ENCODE measurements at regions not wholly inside any gene's neighbourhood (a gene's known extent, or its start where the extent isn't known, plus 50 kb on each side); places are given as distances from the start of the nearest gene placed in this dataset.

DNA sequence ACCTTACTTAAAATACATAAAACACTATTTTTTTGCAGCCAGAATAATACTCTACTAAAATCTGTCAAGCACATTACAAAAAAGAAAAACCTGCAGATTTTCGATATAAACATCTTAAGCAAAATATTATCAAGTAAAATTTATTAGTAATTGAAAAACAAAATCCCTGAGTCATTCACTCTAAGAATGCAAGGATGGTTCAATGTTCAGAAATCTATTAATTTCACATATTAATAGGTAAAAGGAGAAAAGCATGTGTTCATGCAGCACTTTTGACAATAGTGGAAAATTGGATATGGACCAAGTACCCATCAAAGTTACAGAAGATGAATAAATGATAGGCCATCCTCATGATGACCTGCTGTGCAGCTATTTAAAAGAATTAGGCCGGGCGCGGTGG, 66.2 kb upstream of the OTOS start:
- 96% methylated on average over 4 of the region's 4 CpGs for WGBS (ENCODE audit: low lambda C conversion rate, missing lambda C conversion rate)
- no peak for TF ChIP-seq EZH2phosphoT487 (IDR thresholded peaks at IDR 0.05; ENCODE audit: low read depth, severe bottlenecking, unreplicated experiment)
- TF ChIP-seq EZH2 (IDR thresholded peaks at IDR 0.05; ENCODE audit: borderline replicate concordance): no peak
- no peak for TF ChIP-seq CTCF (IDR thresholded peaks at IDR 0.05; ENCODE audit: poor library complexity)
- Histone ChIP-seq H3K4me3 (no peak overlapping the region), H4K20me1 (ENCODE audit: insufficient read depth, poor library complexity, severe bottlenecking) (no peaks in the 10 kb centered on the region), H3K4me2 (no peak overlapping the region), H3K79me2 (no peaks in the 10 kb centered on the region), H2AFZ (no peak overlapping the region), H3K27me3 (no peaks in the 10 kb centered on the region), H3K27ac (no peak overlapping the region), H3K9me2 (replicated peaks; ENCODE audit: insufficient read depth) (no peaks in the 10 kb centered on the region), H3K36me3 (replicated peaks; ENCODE audit: insufficient read depth, low read depth) (no peaks in the 10 kb centered on the region), H3K4me1 (ENCODE audit: insufficient read depth) (no peaks in the 10 kb centered on the region), H3K9me3 (ENCODE audit: low read depth) (peaks cover 7% of the 10 kb centered on the region)
- no peak for DNase-seq (ENCODE audit: low spot score)

DNA sequence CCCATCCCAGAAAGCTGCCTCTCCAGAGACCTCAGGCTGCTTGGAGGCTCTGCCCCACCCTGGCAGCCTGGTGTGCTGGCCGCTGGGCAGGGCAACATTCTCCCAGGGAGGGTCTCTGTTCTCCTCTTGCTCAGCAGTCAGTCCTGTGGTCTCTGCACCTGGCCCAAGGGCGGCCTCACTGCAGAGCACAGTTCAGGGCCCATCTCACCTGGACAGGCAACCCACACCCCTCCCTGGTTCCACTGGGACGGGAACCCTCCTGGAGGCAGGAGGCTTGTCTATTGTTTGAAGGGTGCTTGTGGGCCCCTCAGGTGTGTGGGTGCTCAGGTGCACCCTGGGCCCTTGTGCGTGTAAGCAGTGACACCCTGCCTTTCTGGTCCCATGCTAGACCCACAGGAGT, 67.2 kb upstream of the OTOS start:
- Histone ChIP-seq H4K20me1 (ENCODE audit: insufficient read depth, poor library complexity, severe bottlenecking) (no peaks in the 10 kb centered on the region), H3K79me2 (no peaks in the 10 kb centered on the region), H3K9me2 (replicated peaks; ENCODE audit: insufficient read depth) (no peaks in the 10 kb centered on the region), H3K4me1 (ENCODE audit: insufficient read depth) (no peaks in the 10 kb centered on the region), H3K4me3 (no peak overlapping the region), H3K27ac (no peak overlapping the region), H2AFZ (no peak overlapping the region), H3K9me3 (ENCODE audit: low read depth) (peaks cover 7% of the 10 kb centered on the region), H3K4me2 (no peak overlapping the region), H3K27me3 (no peaks in the 10 kb centered on the region), H3K36me3 (replicated peaks; ENCODE audit: insufficient read depth, low read depth) (no peaks in the 10 kb centered on the region)
- no peak for DNase-seq (ENCODE audit: low spot score)
- WGBS (ENCODE audit: low lambda C conversion rate, missing lambda C conversion rate): 94% methylated on average over 4 of the region's 4 CpGs
- no peak for TF ChIP-seq CTCF (IDR thresholded peaks at IDR 0.05; ENCODE audit: poor library complexity)
- no peak for TF ChIP-seq EZH2phosphoT487 (IDR thresholded peaks at IDR 0.05; ENCODE audit: low read depth, severe bottlenecking, unreplicated experiment)
- TF ChIP-seq EZH2 (IDR thresholded peaks at IDR 0.05; ENCODE audit: borderline replicate concordance): no peak

DNA sequence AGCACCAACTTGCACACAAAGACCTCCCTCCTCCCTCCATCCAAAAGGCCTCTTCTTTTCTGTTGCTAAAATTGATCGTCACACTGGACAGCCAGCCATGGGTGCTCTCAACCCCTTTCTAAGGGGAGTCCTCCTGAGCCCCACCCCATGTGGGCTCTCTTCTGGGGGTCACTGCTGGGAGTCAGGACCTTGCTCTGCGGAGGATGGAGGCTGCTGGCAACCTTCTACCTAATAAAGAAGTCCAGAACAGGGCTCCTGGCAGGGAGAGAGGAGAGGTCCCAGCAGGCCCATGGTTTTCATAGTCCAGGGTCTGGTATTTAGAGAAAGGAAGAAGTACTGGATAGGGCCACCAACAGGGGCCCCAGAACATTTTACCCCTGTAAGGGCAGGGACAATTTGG, 67.6 kb upstream of the OTOS start:
- no peak for TF ChIP-seq CTCF (IDR thresholded peaks at IDR 0.05; ENCODE audit: poor library complexity)
- no peak for TF ChIP-seq EZH2 (IDR thresholded peaks at IDR 0.05; ENCODE audit: borderline replicate concordance)
- no peak for TF ChIP-seq EZH2phosphoT487 (IDR thresholded peaks at IDR 0.05; ENCODE audit: low read depth, severe bottlenecking, unreplicated experiment)
- Histone ChIP-seq H2AFZ (no peak overlapping the region), H3K27me3 (no peaks in the 10 kb centered on the region), H3K4me2 (no peak overlapping the region), H3K36me3 (replicated peaks; ENCODE audit: insufficient read depth, low read depth) (no peaks in the 10 kb centered on the region), H3K9me2 (replicated peaks; ENCODE audit: insufficient read depth) (no peaks in the 10 kb centered on the region), H3K4me3 (no peak overlapping the region), H3K79me2 (no peaks in the 10 kb centered on the region), H3K4me1 (ENCODE audit: insufficient read depth) (no peaks in the 10 kb centered on the region), H3K9me3 (ENCODE audit: low read depth) (peaks cover 7% of the 10 kb centered on the region), H4K20me1 (ENCODE audit: insufficient read depth, poor library complexity, severe bottlenecking) (no peaks in the 10 kb centered on the region), H3K27ac (no peak overlapping the region)
- 93% methylated on average over 2 of the region's 2 CpGs for WGBS (ENCODE audit: low lambda C conversion rate, missing lambda C conversion rate)
- no peak for DNase-seq (ENCODE audit: low spot score)

DNA sequence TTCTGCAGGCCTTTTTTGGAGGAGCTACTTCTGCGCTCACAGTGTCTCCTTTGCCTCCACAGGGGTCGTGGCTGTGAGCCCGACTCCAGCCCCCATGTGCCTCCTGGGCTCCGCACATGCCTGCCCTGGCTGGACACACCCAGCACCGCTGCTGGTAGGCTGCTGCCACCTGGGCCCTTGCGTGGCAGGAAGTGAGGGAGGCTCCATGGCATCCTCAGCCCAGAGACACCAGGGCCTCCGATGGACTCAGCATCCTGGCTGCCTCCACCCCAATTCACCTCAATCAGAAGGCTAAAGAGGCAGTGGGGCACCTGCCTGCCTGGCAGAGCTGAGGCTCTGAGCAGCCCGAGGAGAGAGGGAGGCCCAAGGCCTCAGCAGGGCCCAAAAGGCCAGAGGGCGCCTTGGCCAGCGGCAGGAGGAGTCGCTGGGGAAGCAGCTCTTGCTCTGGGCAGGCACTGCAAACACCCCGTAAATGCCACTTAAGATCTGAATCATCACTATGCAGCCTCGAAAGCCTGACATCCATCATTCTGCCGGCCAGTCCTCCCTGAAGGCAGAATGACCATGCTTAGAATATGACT, 68.3 kb upstream of the OTOS start:
- no peak overlapping the region for H3K27ac ChIP-seq
- H3K9me3 ChIP-seq (ENCODE audit: low read depth): peaks cover 7% of the 10 kb centered on the region
- TF ChIP-seq EZH2 (IDR thresholded peaks at IDR 0.05; ENCODE audit: borderline replicate concordance) (no peak), CTCF (IDR thresholded peaks at IDR 0.05; ENCODE audit: poor library complexity) (no peak), EZH2phosphoT487 (IDR thresholded peaks at IDR 0.05; ENCODE audit: low read depth, severe bottlenecking, unreplicated experiment) (no peak)
- no peaks in the 10 kb centered on the region for H3K79me2 ChIP-seq
- no peaks in the 10 kb centered on the region for H3K9me2 ChIP-seq (replicated peaks; ENCODE audit: insufficient read depth)
- no peaks in the 10 kb centered on the region for H3K36me3 ChIP-seq (replicated peaks; ENCODE audit: insufficient read depth, low read depth)
- H3K27me3 ChIP-seq: no peaks in the 10 kb centered on the region
- H3K4me3 ChIP-seq: no peak overlapping the region
- no peak overlapping the region for H3K4me2 ChIP-seq
- no peak for DNase-seq (ENCODE audit: low spot score)
- H3K4me1 ChIP-seq (ENCODE audit: insufficient read depth): no peaks in the 10 kb centered on the region
- 72% methylated on average over 14 of the region's 14 CpGs for WGBS (ENCODE audit: low lambda C conversion rate, missing lambda C conversion rate)
- no peaks in the 10 kb centered on the region for H4K20me1 ChIP-seq (ENCODE audit: insufficient read depth, poor library complexity, severe bottlenecking)
- H2AFZ ChIP-seq: no peak overlapping the region
